ENCODE measurements at regions not wholly inside any gene's neighbourhood (a gene's known extent, or its start where the extent isn't known, plus 50 kb on each side); places are given as distances from the start of the nearest gene placed in this dataset.

DNA sequence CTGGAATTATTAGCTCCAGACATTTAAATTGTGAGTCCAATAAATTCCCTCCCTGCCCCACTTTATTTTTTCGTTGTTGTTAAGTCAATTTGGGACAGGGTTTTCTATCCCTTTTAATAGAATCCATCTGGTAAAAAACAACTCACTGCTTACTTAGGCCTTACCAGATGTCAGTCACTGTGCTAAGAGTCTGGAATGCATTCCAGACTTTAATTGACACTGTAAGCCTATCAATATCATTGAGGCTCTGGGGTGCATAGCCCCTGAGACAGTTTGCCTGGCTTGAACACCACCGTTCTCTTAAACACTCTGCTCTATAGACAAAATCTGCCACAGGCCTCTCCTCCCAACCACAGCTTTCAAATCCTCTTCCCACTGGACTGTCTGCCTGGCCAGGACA is 175.9 kb downstream of the NSG2 start:
- Histone ChIP-seq H4K20me1 (replicated peaks in 1 of 2; ENCODE audit: control insufficient read depth in 1 of 2, insufficient read depth in 2 of 2, low read length in 2 of 2) (no peaks in the 10 kb centered on the region), H3K79me1 (ENCODE audit: low read depth, low read length) (no peaks in the 10 kb centered on the region), H2BK5ac (ENCODE audit: low read depth, low read length) (no peak overlapping the region), H3K56ac (replicated peaks; ENCODE audit: insufficient read length, low read depth, low read length) (no peak overlapping the region), H2AFZ (ENCODE audit: low read length) (no peak overlapping the region), H3K4ac (replicated peaks; ENCODE audit: insufficient read length, low read depth, low read length) (no peak overlapping the region), H3K27ac (ENCODE audit: low read depth, low read length) (no peak overlapping the region), H3K23ac (ENCODE audit: insufficient read length) (no peak overlapping the region), H3K4me1 (replicated peaks in 1 of 4; ENCODE audit: control insufficient read depth in 3 of 4, insufficient read depth in 4 of 4, low read length in 3 of 4) (no peaks in the 10 kb centered on the region), H3K79me2 (ENCODE audit: control insufficient read depth in 1 of 2, insufficient read depth in 2 of 2, low read length in 2 of 2) (no peaks in the 10 kb centered on the region), H3K9me3 (ENCODE audit: insufficient read depth in 2 of 2, low read depth in 1 of 2, low read length in 1 of 2) (no peaks in the 10 kb centered on the region), H3K4me3 (ENCODE audit: extremely low read depth in 1 of 4, insufficient read depth in 2 of 4, low read depth in 3 of 4, low read length in 4 of 4) (no peak overlapping the region), H3K14ac (ENCODE audit: insufficient read length) (no peak overlapping the region), H3K23me2 (ENCODE audit: low read depth, low read length) (no peaks in the 10 kb centered on the region), H2BK20ac (ENCODE audit: low read length) (no peak overlapping the region), H4K5ac (ENCODE audit: insufficient read length, low read depth, low read length) (no peak overlapping the region), H3K27me3 (replicated peaks in 1 of 4; ENCODE audit: control insufficient read depth in 3 of 4, extremely low read depth in 1 of 4, insufficient read depth in 3 of 4, low read length in 3 of 4) (no peaks in the 10 kb centered on the region; a peak in 1 of 7 replicates), H3K4me2 (ENCODE audit: insufficient read depth in 1 of 2, low read depth in 2 of 2, low read length in 2 of 2) (no peak overlapping the region), H3K36me3 (ENCODE audit: control insufficient read depth in 2 of 4, insufficient read depth in 4 of 4, low read length in 3 of 4) (no peaks in the 10 kb centered on the region), H2BK120ac (replicated peaks; ENCODE audit: low read depth, low read length) (no peak overlapping the region), H4K91ac (replicated peaks; ENCODE audit: insufficient read length, low read length) (no peak overlapping the region), H3K9ac (replicated peaks in 1 of 4; ENCODE audit: extremely low read depth in 1 of 4, low read depth in 3 of 4, low read length in 3 of 4) (no peak overlapping the region), H3K18ac (ENCODE audit: extremely low read depth, low read length) (no peak overlapping the region), H2AK5ac (ENCODE audit: low read depth, low read length) (no peak overlapping the region), H2BK15ac (ENCODE audit: low read length) (no peak overlapping the region), H2BK12ac (ENCODE audit: low read depth, low read length) (no peak overlapping the region), H4K8ac (ENCODE audit: extremely low read depth, insufficient read depth, low read length) (no peak overlapping the region)
- 91% methylated on average over 2 of the region's 2 CpGs; no CpG with 5 or more reads in 1 of the 2 experiments for WGBS, 2 experiments (ENCODE audit: extremely low coverage in 1 of 2, insufficient coverage in 1 of 2, insufficient read length in 1 of 2, insufficient replicate concordance in 2 of 2, low coverage in 1 of 2, low lambda C conversion rate in 2 of 2, missing lambda C conversion rate in 1 of 2)
- FAIRE-seq (no peak), DNase-seq (ENCODE audit: low read depth in 1 of 2, low spot score in 2 of 2) (no peak)
- POLR2A ChIA-PET (ENCODE audit: partially characterized antibody), result no interaction called here
- no peak for TF ChIP-seq HDAC6 (IDR thresholded peaks at IDR 0.05; ENCODE audit: low read depth, low read length)
- no peak for TF ChIP-seq TEAD4 (IDR thresholded peaks at IDR 0.05; ENCODE audit: low read depth, low read length)
- TF ChIP-seq RXRA (IDR thresholded peaks at IDR 0.05; ENCODE audit: insufficient read depth, low read depth, low read length), result no peak
- TF ChIP-seq RNF2 (IDR thresholded peaks at IDR 0.05; ENCODE audit: borderline replicate concordance, low read depth, low read length, missing control alignments, poor library complexity, severe bottlenecking), result no peak
- no peak for TF ChIP-seq TAF1 (IDR thresholded peaks at IDR 0.05; ENCODE audit: low read depth, low read length)
- no peak for TF ChIP-seq JUND (IDR thresholded peaks at IDR 0.05; ENCODE audit: low read length)
- no peak for TF ChIP-seq SP2 (IDR thresholded peaks at IDR 0.05; ENCODE audit: low read length)
- TF ChIP-seq EP300 (IDR thresholded peaks at IDR 0.05; ENCODE audit: borderline replicate concordance in 1 of 2, low read depth in 2 of 2, low read length in 2 of 2), result no peak
- TF ChIP-seq SIX5 (IDR thresholded peaks at IDR 0.05; ENCODE audit: low read depth, low read length), result no peak
- TF ChIP-seq NANOG (IDR thresholded peaks at IDR 0.05; ENCODE audit: insufficient read depth, low read depth, low read length, poor library complexity, severe bottlenecking), result no peak
- TF ChIP-seq FOSL1 (IDR thresholded peaks at IDR 0.05; ENCODE audit: insufficient read depth, low read depth, low read length), result no peak
- TF ChIP-seq, protein P1, sequence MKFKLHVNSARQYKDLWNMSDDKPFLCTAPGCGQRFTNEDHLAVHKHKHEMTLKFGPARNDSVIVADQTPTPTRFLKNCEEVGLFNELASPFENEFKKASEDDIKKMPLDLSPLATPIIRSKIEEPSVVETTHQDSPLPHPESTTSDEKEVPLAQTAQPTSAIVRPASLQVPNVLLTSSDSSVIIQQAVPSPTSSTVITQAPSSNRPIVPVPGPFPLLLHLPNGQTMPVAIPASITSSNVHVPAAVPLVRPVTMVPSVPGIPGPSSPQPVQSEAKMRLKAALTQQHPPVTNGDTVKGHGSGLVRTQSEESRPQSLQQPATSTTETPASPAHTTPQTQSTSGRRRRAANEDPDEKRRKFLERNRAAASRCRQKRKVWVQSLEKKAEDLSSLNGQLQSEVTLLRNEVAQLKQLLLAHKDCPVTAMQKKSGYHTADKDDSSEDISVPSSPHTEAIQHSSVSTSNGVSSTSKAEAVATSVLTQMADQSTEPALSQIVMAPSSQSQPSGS (IDR thresholded peaks at IDR 0.05; ENCODE audit: low read length), result no peak
- TF ChIP-seq BCL11A (IDR thresholded peaks at IDR 0.05; ENCODE audit: low read depth in 2 of 2, low read length in 2 of 2), result no peak
- CTCF ChIA-PET (ENCODE audit: partially characterized antibody), result interaction anchor here (1.1 kb wide), 1 partner anchor 42 kb away, joined by 3 read pairs; no protein-coding TSS in a partner anchor
